Colon (tissue), 2 donors: ENCODE measurements at regions not wholly inside any gene's neighbourhood (a gene's known extent, or its start where the extent isn't known, plus 50 kb on each side); places are given as distances from the start of the nearest gene placed in this dataset.

Source experiments
- FAIRE-seq: peaks from 2 replicates; lab custom pipeline; 2012; peaks lifted over from hg19 to GRCh38; lab: Jason Lieb, UNC
- donor health status: control.
- donor health status: control.

DNA sequence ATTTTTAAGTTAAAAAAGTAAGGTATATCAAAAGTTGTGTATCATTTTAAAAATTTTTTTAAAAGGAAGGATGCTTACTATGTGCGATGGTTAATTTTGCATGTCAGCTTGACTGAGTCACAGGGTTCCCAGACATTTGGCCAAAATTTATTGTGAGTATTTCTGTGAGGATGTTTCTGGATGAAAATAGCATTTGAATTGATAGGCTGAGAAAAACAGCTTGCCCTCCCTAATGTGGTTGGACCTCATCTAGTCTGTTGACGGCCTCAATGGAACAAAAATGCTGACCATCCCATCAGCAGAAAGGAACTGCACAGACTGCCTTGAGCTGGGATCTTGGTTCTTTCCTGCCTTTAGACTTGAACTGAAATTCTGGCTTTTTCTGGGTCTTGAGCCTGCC, 724.5 kb downstream of the NCAM2 start:
- FAIRE-seq, result no peak

- FAIRE-seq, result no peak
These were observed 732.3 kb downstream of the NCAM2 start for GRCh38 chr21:21730512-21730911.

DNA sequence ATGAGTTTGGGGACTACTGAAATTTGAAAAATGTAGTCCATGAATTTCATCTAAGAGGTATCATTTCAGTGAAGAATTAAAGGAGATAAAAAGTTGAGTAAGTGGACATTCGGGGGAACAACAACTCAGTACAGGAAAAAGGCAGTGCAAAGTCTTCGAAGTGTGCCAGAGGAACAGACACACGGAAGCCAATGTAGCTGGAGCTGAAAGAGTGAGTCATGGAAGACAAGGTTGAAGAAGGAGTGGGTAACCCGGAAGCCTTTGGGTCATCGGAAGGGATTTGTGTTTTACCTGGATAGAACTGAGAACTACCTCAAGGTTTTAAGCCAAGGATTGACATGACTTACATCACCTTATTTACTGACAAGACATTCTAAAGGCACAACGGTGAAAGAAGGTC, 733.4 kb downstream of the NCAM2 start:
- no peak for FAIRE-seq

- FAIRE-seq, result no peak
These were observed 735.9 kb downstream of the NCAM2 start for GRCh38 chr21:21734088-21734487.

DNA sequence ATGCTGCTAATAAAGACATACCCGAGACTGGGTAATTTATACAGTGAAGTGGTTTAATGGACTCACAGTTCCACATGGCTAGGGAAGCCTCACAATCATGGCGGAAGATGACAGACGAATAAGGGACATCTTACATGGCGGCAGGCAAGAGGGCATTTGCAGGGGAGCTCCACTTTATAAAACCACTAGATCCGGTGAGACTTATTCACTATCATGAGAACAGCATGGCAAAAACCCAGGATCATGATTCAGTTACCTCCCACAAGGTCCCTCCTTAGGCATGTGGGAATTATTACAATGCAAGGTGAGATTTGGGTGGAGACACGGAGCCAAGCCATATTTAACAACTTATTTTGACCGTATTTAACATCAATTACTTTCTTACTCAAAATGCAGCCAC, 739.0 kb downstream of the NCAM2 start:
- no peak for FAIRE-seq

GRCh38 chr21:21740207-21740606, 742.0 kb downstream of the NCAM2 start:
- no peak for FAIRE-seq

- FAIRE-seq, result no peak
These were observed 752.1 kb downstream of the NCAM2 start for GRCh38 chr21:21750124-21750825.

- no peak for FAIRE-seq
These were observed 753.1 kb downstream of the NCAM2 start for GRCh38 chr21:21751286-21751685.

DNA sequence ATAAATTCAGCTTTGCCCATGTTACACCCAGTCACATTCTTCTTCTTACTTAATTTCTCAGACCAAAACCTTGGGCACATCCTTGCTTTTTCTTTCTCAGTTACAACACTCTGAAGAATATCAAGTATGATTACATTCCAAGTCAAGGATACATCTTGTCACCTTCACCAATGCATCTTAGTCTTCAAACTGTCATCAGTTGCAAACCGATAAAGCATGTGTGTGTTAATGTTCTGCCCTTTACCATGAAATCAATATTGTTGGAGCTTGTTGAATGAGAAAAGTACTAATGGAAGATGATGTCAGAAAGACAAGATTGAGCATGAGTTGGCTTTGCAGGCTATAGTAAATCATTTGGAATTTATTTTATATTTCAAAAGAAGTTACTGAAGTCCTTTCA, 764.6 kb downstream of the NCAM2 start:
- FAIRE-seq, result no peak

DNA sequence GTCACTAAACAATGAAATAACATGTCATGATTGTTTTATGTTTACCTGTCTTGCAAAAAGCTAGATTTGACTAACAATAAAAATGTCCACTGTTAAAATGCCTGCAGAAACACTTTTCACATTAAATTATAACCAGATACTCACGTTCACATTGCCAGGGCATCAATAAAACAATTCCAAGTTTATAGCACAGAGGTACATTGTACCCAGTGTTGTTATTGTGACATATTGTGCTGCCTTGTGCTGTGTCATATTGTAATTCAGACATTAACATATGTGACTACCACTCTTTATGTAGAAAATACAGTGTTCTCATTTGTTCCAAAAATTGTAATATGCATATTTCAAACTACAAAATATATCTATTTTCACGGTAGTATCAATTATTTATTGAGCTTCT, 766.1 kb downstream of the NCAM2 start:
- no peak for FAIRE-seq

GRCh38 chr21:21767276-21767675, 769.1 kb downstream of the NCAM2 start:
- FAIRE-seq, result no peak

DNA sequence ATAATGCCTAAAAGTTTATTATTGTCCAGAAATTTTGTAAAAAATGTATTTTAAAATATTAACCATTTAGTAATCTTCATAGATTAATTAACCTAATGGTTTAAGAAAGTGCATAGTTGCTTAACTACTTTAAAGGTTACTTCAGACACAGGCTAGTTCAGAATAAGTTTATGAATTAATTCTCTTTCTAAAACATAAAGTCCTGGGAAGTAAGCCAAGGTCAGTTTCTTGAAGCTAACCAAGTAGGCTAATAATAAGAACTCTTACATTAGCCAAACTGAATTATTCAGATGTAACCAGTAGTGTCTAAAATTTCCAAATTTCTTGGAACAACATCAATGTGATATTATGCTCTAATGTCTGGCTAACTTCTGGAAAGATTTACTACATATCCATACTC, 790.4 kb downstream of the NCAM2 start:
- no peak for FAIRE-seq

GRCh38 chr21:21801921-21802320, 803.7 kb downstream of the NCAM2 start:
- FAIRE-seq, result no peak

DNA sequence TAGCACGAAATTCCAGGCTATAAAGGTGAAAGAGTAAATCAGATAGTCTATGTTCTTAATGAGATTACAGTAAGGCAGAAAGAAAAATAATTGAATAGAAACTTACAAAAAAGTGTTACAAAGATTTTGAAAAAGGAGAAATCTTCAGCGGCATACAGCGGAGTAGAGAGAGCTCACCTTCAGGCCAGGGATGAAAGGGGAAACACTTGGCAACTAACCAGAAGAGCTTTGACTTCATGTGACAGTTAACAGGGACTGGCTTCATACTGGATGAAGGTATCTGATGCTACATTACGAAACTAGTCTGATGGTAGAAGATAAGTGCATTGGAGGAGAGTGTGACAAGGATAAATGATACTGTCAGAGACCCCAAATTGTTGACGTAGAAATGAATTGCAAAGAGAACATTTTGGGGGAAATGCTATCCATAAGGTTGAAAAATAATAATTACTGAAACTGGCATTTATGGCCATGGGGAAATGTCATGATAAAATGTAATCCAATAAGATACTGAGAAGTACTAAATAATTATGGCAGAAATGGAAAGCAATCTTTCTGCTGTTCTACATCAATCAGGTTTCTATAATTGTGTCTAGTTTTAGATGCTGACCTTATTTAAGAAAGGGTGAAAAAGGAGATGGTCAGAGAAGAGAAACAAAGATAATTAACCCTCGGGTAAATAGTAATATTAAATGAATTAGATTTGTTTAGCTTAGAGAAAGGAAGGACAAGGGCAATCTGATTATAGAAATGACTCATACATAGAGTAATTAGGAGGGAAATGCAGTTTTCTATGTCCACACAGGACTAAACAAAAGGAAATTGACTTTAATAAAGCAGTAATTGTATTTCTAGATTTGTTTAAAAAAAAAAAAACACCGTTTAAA, 808.7 kb downstream of the NCAM2 start:
- no peak for FAIRE-seq

DNA sequence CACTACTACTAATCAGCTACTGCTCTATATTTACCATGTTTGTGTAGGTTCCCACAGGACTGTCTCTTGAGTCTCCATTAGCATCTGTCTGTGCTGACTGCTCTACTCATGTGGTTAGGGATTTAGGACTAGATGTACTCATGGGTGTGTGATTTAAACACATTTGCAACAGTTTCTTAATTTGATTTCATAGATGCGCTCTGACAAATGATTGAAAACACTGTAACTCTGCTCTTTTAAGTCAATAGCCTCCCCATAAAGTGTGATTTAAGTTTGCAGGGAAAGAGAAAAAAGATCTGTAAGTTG, 809.3 kb downstream of the NCAM2 start:
- FAIRE-seq, result no peak

- FAIRE-seq, result no peak
These were observed 815.1 kb downstream of the NCAM2 start for GRCh38 chr21:21813289-21813688.

DNA sequence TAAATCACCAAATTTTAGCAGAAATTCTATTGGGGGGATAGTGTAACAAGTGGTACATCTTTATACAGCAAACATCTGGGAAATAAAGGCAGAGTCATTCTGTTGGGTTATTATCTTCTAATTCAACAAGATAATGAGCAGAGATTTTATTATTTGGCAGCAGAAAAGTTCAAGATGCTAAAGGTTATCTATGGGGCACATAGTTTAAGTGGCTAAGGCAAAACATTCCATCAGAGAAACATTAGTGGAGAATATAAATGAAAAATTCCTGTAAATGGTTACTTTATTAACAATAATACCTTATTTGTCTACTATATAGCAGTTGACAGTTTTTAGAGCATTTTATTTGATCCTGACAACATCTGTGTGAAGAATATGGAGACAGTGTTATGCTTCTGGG, 815.7 kb downstream of the NCAM2 start:
- FAIRE-seq, result no peak

- FAIRE-seq, result no peak
These were observed 818.6 kb downstream of the NCAM2 start for GRCh38 chr21:21816778-21817177.

GRCh38 chr21:21818898-21819297, 820.7 kb downstream of the NCAM2 start:
- no peak for FAIRE-seq

DNA sequence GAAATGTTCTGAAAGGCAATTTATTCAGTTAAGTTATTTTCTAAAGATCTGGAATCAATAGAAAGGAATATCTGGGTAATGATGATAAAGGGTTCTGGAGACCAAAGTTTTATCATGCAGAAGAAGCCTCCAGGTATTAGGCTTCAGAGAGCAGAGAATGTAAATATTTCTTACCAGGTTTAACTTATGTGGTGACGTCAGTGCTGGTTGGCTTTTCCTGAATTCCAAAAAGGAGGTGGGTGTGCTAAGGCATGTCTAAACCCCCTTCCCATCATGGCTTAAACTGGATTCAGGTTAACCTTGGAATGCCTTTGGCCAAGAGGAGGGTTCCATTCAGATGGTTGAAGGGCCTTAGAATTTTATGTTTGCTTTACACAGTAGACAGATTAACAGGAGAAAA, 829.9 kb downstream of the NCAM2 start:
- FAIRE-seq, result no peak

DNA sequence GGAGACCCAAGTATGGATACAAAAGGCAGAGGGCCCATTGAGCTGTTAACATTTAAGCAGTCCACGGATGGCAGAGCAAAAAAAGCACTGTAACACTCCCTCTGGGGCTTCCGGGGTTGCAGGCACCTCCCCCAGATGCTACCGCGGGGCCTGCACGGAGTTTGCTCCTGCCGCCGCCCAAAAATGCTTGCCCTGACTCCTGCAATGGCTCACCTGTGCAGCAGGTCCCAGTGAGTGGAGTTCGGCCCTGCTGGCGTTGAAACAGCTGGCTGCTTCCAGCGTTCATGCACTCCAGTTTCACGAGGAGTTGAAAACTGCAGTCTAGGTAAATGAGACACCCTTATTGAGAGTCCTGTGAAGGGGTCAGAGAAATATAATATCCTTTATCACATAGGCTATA, 832.8 kb downstream of the NCAM2 start:
- no peak for FAIRE-seq

DNA sequence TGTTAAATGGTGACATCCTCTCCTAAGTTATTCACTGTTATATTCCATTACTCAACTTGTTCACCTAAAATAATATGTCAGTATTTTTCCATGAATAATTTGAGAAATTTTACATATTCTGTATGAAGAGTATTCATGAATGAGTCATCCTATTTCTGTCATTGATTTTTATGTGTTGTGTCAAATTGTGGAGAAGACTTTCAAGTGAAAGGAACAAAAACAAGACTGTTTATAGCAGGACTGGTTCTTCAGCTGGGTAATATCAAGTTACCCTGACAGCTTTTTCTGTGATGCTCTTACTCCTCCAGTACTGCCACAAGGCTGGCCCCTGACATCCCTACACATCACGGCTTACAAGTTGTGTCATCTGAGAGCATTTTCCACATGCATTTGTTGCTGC, 847.7 kb downstream of the NCAM2 start:
- no peak for FAIRE-seq

- FAIRE-seq, result peak; percentile 72
These were observed 853.0 kb downstream of the NCAM2 start for GRCh38 chr21:21851205-21851604.

DNA sequence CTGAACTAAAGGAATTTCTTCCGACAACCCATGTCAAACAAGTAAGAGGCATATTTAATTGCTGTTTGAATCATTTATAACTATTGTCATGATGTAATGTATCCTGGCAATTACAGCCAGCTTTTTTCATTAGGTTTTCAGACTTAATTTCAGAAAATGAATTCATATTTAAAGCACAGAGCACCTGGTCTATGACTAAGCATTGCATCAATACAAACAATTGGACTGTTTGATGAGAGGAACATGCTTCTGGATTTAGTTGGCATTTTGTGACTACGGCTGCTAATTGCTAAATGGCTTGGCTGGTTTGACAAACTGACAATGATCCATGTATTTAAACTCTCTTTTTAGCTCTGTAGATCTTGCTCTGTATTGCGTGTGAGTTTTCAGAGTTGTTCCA, 853.4 kb downstream of the NCAM2 start:
- FAIRE-seq, result no peak
